ENCODE measurements at regions not wholly inside any gene's neighbourhood (a gene's known extent, or its start where the extent isn't known, plus 50 kb on each side); places are given as distances from the start of the nearest gene placed in this dataset.
A peak's percentile ranks its signal among the peaks of the same experiment; 100 is the strongest.

- no peak for DNase-seq (ENCODE audit: low read depth)
- H3K36me3 ChIP-seq (ENCODE audit: control insufficient read depth, insufficient read depth, low read length): no peaks in the 10 kb centered on the region
- peak; percentile 42 for TF ChIP-seq CTCF (IDR thresholded peaks at IDR 0.05; ENCODE audit: insufficient read depth, low read depth, low read length)
- H3K27me3 ChIP-seq (ENCODE audit: control insufficient read depth, insufficient read depth, low read length): no peaks in the 10 kb centered on the region
- ChIA-PET POLR2A (no interaction called here), CTCF (no interaction called here)
- H3K4me3 ChIP-seq (ENCODE audit: low read depth, low read length): no peak overlapping the region
These were observed 354.9 kb upstream of the ASIC2 start for GRCh38 chr17:33647956-33648355.

GRCh38 chr17:33650304-33650703 lies 357.2 kb upstream of the ASIC2 start:
- no peaks in the 10 kb centered on the region for H3K27me3 ChIP-seq (ENCODE audit: control insufficient read depth, insufficient read depth, low read length)
- ChIA-PET POLR2A (no interaction called here), CTCF (no interaction called here)
- no peak for DNase-seq (ENCODE audit: low read depth)
- no peak for TF ChIP-seq CTCF (IDR thresholded peaks at IDR 0.05; ENCODE audit: insufficient read depth, low read depth, low read length)
- no peaks in the 10 kb centered on the region for H3K36me3 ChIP-seq (ENCODE audit: control insufficient read depth, insufficient read depth, low read length)
- H3K4me3 ChIP-seq (ENCODE audit: low read depth, low read length): no peak overlapping the region

GRCh38 chr17:33651686-33652085 lies 358.6 kb upstream of the ASIC2 start:
- no peak for DNase-seq (ENCODE audit: low read depth)
- CTCF ChIA-PET: interaction anchor here (1.2 kb wide), 1 partner anchor 602 kb away, joined by 3 read pairs; no protein-coding TSS in a partner anchor
- POLR2A ChIA-PET: no interaction called here
- TF ChIP-seq CTCF (IDR thresholded peaks at IDR 0.05; ENCODE audit: insufficient read depth, low read depth, low read length): no peak
- Histone ChIP-seq H3K4me3 (ENCODE audit: low read depth, low read length) (no peak overlapping the region), H3K36me3 (ENCODE audit: control insufficient read depth, insufficient read depth, low read length) (no peaks in the 10 kb centered on the region), H3K27me3 (ENCODE audit: control insufficient read depth, insufficient read depth, low read length) (no peaks in the 10 kb centered on the region)

GRCh38 chr17:33652731-33653398 lies 359.8 kb upstream of the ASIC2 start:
- H3K4me3 ChIP-seq (ENCODE audit: low read depth, low read length): no peak overlapping the region
- ChIA-PET POLR2A (no interaction called here), CTCF (interaction anchor here (0.9 to 1.2 kb wide), 2 partner anchors 98 to 603 kb away, joined by 3 to 4 read pairs; no protein-coding TSS in a partner anchor)
- no peaks in the 10 kb centered on the region for H3K27me3 ChIP-seq (ENCODE audit: control insufficient read depth, insufficient read depth, low read length)
- no peak for DNase-seq (ENCODE audit: low read depth)
- no peak for TF ChIP-seq CTCF (IDR thresholded peaks at IDR 0.05; ENCODE audit: insufficient read depth, low read depth, low read length)
- H3K36me3 ChIP-seq (ENCODE audit: control insufficient read depth, insufficient read depth, low read length): no peaks in the 10 kb centered on the region

DNA sequence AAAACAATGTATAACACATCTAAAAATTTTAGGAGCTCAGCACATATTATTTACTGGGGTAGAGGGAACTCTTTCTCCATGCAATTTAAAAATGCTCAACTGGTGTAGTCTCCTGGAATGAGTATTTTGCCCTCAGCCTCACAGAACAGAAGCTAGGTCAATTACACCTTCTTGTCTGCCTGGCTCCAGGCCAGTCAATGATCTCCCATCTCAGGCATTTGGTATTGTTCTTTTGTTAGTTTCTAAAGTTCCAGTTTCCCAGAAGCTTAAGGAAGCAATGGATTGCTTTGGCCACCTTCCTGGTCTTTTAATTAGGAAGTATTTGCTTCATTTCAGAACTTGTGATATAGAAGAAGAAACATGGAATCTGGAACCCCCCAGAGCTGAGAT lies 360.3 kb upstream of the ASIC2 start:
- ChIA-PET POLR2A (no interaction called here), CTCF (interaction anchor here (0.7 to 0.9 kb wide), 2 partner anchors 22 to 97 kb away, joined by 3 to 4 read pairs; no protein-coding TSS in a partner anchor)
- no peak for DNase-seq (ENCODE audit: low read depth)
- Histone ChIP-seq H3K4me3 (ENCODE audit: low read depth, low read length) (no peak overlapping the region), H3K36me3 (ENCODE audit: control insufficient read depth, insufficient read depth, low read length) (no peaks in the 10 kb centered on the region), H3K27me3 (ENCODE audit: control insufficient read depth, insufficient read depth, low read length) (no peaks in the 10 kb centered on the region)
- no peak for TF ChIP-seq CTCF (IDR thresholded peaks at IDR 0.05; ENCODE audit: insufficient read depth, low read depth, low read length)
